ENCODE measurements at regions not wholly inside any gene's neighbourhood (a gene's known extent, or its start where the extent isn't known, plus 50 kb on each side); places are given as distances from the start of the nearest gene placed in this dataset.

- TF ChIP-seq CTCF (IDR thresholded peaks at IDR 0.05) (no peak), POLR2A (IDR thresholded peaks at IDR 0.05) (no peak)
Measured at GRCh38 chr17:69729944-69730343, 315.4 kb downstream of the MAP2K6 start.

All from testis (tissue), 2 donors.